Calu3 (cell line): ENCODE measurements at regions not wholly inside any gene's neighbourhood (a gene's known extent, or its start where the extent isn't known, plus 50 kb on each side); places are given as distances from the start of the nearest gene placed in this dataset.

Source experiments
- BruUV-seq: library from RNA; stranded (reverse); fragments of 400-500 nt; replicated peaks from 2 replicates; lab custom pipeline; 2021; lab: Mats Ljungman, UMichigan
- CTCF ChIA-PET: fragments of 300-600 bp; sonication (Branson Sonifier 250); formaldehyde crosslinking; loops from one replicate; lab custom pipeline; 2022; ENCODE audit warnings: antibody characterized with exemption; lab: Charles Lee
- DNase-seq: peaks from one replicate; pipeline ENCODE4 v3.0.0; 2022
- H3K27ac Mint-ChIP-seq: one replicate; pipeline ENCODE4 v1.8.0; 2022; ENCODE audit warnings: mixed read lengths; ENCODE audit not compliant: unreplicated experiment
- H3K27me3 Mint-ChIP-seq: one replicate; pipeline ENCODE4 v1.8.0; 2022; ENCODE audit warnings: mixed read lengths; ENCODE audit not compliant: unreplicated experiment
- H3K36me3 Mint-ChIP-seq: one replicate; pipeline ENCODE4 v1.8.0; 2022; ENCODE audit warnings: mild to moderate bottlenecking, moderate library complexity, mixed read lengths; ENCODE audit not compliant: insufficient read depth, unreplicated experiment
- H3K4me1 Mint-ChIP-seq: one replicate; pipeline ENCODE4 v1.8.0; 2022; ENCODE audit warnings: mild to moderate bottlenecking, low read depth, mixed read lengths; ENCODE audit not compliant: unreplicated experiment
- H3K4me3 Mint-ChIP-seq: one replicate; pipeline ENCODE4 v1.8.0; 2022; ENCODE audit warnings: mild to moderate bottlenecking, low read depth, moderate library complexity, mixed read lengths; ENCODE audit not compliant: unreplicated experiment
- H3K9me3 Mint-ChIP-seq: one replicate; pipeline ENCODE4 v1.8.0; 2022; ENCODE audit warnings: low read depth, mixed read lengths; ENCODE audit not compliant: unreplicated experiment
- CTCF ChIP-seq: fragments of 200-600 bp; IDR thresholded peaks from one replicate; pipeline ENCODE4 v1.8.0; 2022; ENCODE audit warnings: antibody characterized with exemption; ENCODE audit not compliant: unreplicated experiment
- intact Hi-C: fragments of 100-400 bp; cut with micrococcal nuclease; formaldehyde crosslinking; loops from one replicate; pipeline ENCODE4 v1.10.0; 2022; ENCODE audit not compliant: unreplicated experiment

- Mint-ChIP-seq H3K4me3 (no peak overlapping the region), H3K27me3 (no peaks in the 10 kb centered on the region), H3K27ac (no peak overlapping the region), H3K4me1 (peaks cover 23% of the 10 kb centered on the region), H3K36me3 (no peaks in the 10 kb centered on the region), H3K9me3 (no peaks in the 10 kb centered on the region)
- DNase-seq, result no peak
- intact Hi-C loops, result no loop called here
- no TSS peak for BruUV-seq
- TF ChIP-seq CTCF, result no peak
- CTCF ChIA-PET, result no interaction called here
Observed at GRCh38 chr11:69431136-69431535, 50.3 kb upstream of the LINC01488 start.
